ELR (cell line): ENCODE measurements at regions not wholly inside any gene's neighbourhood (a gene's known extent, or its start where the extent isn't known, plus 50 kb on each side); places are given as distances from the start of the nearest gene placed in this dataset.

Experiments
- DNase-seq: peaks from one replicate; pipeline ENCODE4 v3.0.0-alpha.2; 2015; ENCODE audit warnings: low read depth

- DNase-seq: no peak
These were observed 310.0 kb upstream of the DDHD1 start for GRCh38 chr14:53462931-53463778.

GRCh38 chr14:53461858-53462257, 308.7 kb upstream of the DDHD1 start:
- no peak for DNase-seq

GRCh38 chr14:53460544-53460943, 307.4 kb upstream of the DDHD1 start:
- DNase-seq: no peak

GRCh38 chr14:53458368-53458814, 305.3 kb upstream of the DDHD1 start:
- peak; percentile 76 for DNase-seq

- no peak for DNase-seq
These were observed 303.8 kb upstream of the DDHD1 start for GRCh38 chr14:53456931-53457330.

- DNase-seq: no peak
These were observed 299.0 kb upstream of the DDHD1 start for GRCh38 chr14:53452005-53452673.

GRCh38 chr14:53450871-53451270, 297.7 kb upstream of the DDHD1 start:
- peak; percentile 22 for DNase-seq

GRCh38 chr14:53448682-53449081, 295.6 kb upstream of the DDHD1 start:
- no peak for DNase-seq

GRCh38 chr14:53444677-53445312, 291.7 kb upstream of the DDHD1 start:
- DNase-seq: peak; percentile 2

GRCh38 chr14:53441789-53442188, 288.7 kb upstream of the DDHD1 start:
- no peak for DNase-seq

- DNase-seq: no peak
These were observed 284.7 kb upstream of the DDHD1 start for GRCh38 chr14:53437858-53438257.

GRCh38 chr14:53432378-53432802, 279.3 kb upstream of the DDHD1 start:
- DNase-seq: peak; percentile 57

- DNase-seq: no peak
These were observed 277.7 kb upstream of the DDHD1 start for GRCh38 chr14:53430870-53431269.

GRCh38 chr14:53412819-53413675, 259.9 kb upstream of the DDHD1 start:
- DNase-seq: peak; percentile 40

GRCh38 chr14:53411125-53411524, 258.0 kb upstream of the DDHD1 start:
- DNase-seq: peak; percentile 14

- peak; percentile 61 for DNase-seq
These were observed 256.8 kb upstream of the DDHD1 start for GRCh38 chr14:53409969-53410368.

- DNase-seq: no peak
These were observed 256.2 kb upstream of the DDHD1 start for GRCh38 chr14:53409289-53409688.

GRCh38 chr14:53408175-53408879, 255.2 kb upstream of the DDHD1 start:
- no peak for DNase-seq

GRCh38 chr14:53406519-53406918, 253.4 kb upstream of the DDHD1 start:
- DNase-seq: no peak

GRCh38 chr14:53401646-53402045, 248.5 kb upstream of the DDHD1 start:
- DNase-seq: no peak

- DNase-seq: peak; percentile 66
These were observed 245.9 kb upstream of the DDHD1 start for GRCh38 chr14:53399057-53399456.
